GM21526 (cell line): ENCODE measurements at regions not wholly inside any gene's neighbourhood (a gene's known extent, or its start where the extent isn't known, plus 50 kb on each side); places are given as distances from the start of the nearest gene placed in this dataset.
"Not testable (repeated sequence)": the region's sequence is repeated elsewhere in the genome, so short reads cannot be mapped to it uniquely, and the experiment has no call there.

ENCODE experiments used
- ATAC-seq: cut with Tn5 transposase; IDR thresholded peaks from one replicate; pipeline ENCODE4 v1.9.1; 2021; ENCODE audit warnings: moderate library complexity; ENCODE audit not compliant: unreplicated experiment, low FRiP score

DNA sequence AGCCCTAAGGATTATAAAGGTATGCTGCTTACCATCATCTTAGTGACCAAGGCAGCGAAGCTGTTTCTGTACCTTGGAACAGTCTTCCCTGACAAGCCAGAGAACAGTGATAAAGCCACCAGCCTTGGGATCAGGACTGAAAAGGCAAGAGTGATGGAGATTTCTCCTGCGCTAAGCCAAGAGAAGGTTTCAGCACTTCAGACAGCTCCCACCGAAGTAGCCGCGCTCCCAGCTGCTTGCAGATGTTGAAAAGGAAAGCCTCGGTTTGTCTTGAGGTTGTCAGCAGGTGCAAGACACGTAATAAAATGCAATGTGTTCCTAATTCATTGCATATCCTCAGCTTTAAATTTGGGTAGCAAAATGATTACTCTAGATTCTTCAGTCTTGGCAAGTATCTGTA is 171.0 kb downstream of the ATP6V0E2 start:
- not testable (repeated sequence) for ATAC-seq

GRCh38 chr7:150045596-150045995 is 171.8 kb downstream of the ATP6V0E2 start:
- not testable (repeated sequence) for ATAC-seq

- ATAC-seq, result not testable (repeated sequence)
Measured at GRCh38 chr7:150046290-150047194, 172.8 kb downstream of the ATP6V0E2 start.

GRCh38 chr7:150047329-150047728 is 173.6 kb downstream of the ATP6V0E2 start:
- ATAC-seq, result not testable (repeated sequence)

DNA sequence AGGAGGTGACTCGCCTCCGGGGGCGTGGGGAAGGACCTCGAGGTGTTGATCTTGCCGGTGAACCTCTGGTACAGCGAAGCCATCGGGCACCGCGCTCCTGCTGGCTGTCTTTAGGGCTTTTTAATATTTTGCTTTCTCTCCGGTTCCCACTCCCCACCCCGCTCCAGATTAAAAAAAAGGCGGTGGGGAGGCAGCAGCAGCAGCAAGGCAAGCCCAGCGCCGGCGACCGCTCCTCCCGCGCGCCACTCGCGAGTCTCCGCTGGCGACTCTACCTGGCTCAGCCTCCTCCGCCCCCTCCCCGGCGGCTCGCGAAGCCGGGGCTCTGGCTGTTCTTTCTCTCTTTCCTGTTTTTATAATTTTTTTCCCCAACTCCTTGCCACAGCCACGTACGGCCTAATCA is 174.0 kb downstream of the ATP6V0E2 start:
- ATAC-seq, result not testable (repeated sequence)

GRCh38 chr7:150048244-150049011 is 174.7 kb downstream of the ATP6V0E2 start:
- not testable (repeated sequence) for ATAC-seq

GRCh38 chr7:150049012-150049655 is 175.4 kb downstream of the ATP6V0E2 start:
- ATAC-seq, result not testable (repeated sequence)

DNA sequence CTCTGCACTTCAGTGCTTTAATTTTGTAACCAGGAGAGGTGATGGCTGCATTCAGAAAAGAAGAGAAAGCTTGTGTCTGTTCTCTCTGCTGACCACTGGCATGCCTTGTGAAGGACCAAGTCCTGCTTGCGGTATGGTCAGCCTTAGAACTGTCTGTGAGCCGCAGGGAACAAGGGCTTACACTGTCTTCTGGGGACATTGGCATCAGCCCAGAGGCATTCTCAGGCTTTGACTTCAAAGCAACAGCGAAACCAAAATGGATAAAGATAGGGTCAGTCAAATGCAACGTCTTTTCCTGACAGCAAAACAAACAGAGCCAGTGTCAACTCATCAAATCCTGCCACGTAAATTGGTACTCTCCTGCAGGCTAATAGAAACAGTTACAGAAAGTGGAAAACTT is 179.6 kb downstream of the ATP6V0E2 start:
- ATAC-seq, result not testable (repeated sequence)

- not testable (repeated sequence) for ATAC-seq
Measured at GRCh38 chr7:150054242-150054641, 180.5 kb downstream of the ATP6V0E2 start.

- peak; percentile 88 for ATAC-seq
Measured at GRCh38 chr7:150060259-150061221, 186.8 kb downstream of the ATP6V0E2 start.

- not testable (repeated sequence) for ATAC-seq
Measured at GRCh38 chr7:150063195-150063594, 189.4 kb downstream of the ATP6V0E2 start.

- not testable (repeated sequence) for ATAC-seq
Measured at GRCh38 chr7:150069555-150070313, 196.0 kb downstream of the ATP6V0E2 start.

DNA sequence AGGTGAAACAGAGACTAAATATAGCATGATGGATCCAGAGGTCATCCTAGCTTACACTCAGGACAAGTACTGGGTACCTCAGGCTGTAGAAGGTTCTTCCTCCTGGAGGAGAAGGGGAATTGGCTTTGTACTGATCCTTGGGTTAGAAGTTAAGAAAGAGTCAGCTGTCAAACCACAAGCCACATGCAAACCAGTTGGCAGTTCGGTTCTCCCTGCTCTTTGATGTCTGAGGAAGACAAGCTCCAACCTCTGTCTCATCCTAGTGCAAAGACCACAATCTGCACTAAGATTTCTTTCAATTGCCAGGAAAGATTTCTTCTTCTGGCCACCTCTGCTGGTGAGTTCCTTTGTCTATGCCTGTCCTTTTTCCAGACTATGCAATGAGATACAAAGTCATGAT is 203.8 kb downstream of the ATP6V0E2 start:
- not testable (repeated sequence) for ATAC-seq

- ATAC-seq, result not testable (repeated sequence)
Measured at GRCh38 chr7:150081865-150082264, 208.1 kb downstream of the ATP6V0E2 start.

GRCh38 chr7:150084724-150085123 is 211.0 kb downstream of the ATP6V0E2 start:
- not testable (repeated sequence) for ATAC-seq

GRCh38 chr7:150087478-150087877 is 213.7 kb downstream of the ATP6V0E2 start:
- not testable (repeated sequence) for ATAC-seq

DNA sequence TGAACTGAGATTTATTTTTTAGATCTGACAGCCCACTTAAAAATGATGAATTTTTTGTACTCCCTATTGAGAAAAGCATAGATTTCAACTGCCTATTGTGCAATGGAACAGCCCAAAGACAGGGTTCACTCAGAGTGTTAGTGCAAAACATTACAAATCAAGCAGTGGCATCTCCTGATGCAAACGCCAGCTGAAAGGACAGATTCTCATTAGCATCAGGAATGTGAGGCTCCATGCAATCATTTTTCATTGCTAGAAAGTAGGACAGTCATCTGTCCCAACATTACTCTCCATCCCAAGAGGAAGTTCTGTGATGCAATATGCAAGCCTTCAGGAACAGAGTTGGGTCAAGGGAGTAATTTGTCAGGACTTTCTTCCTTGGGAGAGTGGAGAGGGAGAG is 215.4 kb downstream of the ATP6V0E2 start:
- not testable (repeated sequence) for ATAC-seq

DNA sequence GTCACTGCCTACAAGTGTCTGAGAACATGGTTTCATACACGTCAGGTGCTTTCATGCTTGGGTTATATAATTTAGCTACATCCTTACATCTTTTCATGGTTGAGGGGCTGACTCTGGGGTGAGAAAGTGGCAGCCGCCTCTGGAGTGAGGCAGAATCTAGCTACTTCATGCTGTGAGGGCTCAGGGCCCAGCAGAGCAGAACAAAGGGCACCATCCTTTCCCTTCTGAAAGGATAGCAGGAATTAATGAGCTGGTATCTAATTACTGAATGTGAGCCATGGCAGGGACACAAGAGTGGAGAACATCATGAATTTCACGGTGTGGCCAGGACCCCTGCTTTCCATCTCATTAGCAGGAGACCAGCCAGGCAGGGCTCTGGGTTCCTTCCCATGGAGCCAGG is 217.0 kb downstream of the ATP6V0E2 start:
- ATAC-seq, result not testable (repeated sequence)

DNA sequence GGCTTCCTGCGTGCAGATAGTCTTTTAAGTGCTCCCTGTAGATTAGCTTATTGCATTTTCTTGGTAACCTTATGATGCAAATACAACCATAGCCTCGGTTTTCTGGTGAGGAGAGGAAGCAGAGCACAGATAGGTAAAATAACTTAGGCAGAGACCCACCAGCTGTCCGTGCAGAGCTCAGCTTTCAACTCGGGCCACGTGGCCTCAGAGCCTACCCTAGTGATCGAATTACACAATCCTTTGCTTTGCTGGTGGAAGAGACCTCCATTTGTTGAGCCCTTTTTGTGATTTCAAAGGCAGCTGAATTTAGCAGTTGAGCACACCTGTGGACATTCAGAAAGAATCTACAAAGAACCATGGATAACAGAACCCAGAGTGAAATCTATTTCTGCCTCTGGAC is 220.1 kb downstream of the ATP6V0E2 start:
- ATAC-seq, result not testable (repeated sequence)
